Hematopoietic multipotent progenitor cell treated with erythropoietin and hydrocortisone succinate and interleukin-3 and kit ligand, for 15 days (in vitro differentiated cells): ENCODE measurements at regions not wholly inside any gene's neighbourhood (a gene's known extent, or its start where the extent isn't known, plus 50 kb on each side); places are given as distances from the start of the nearest gene placed in this dataset.
"Not testable (repeated sequence)": the region's sequence is repeated elsewhere in the genome, so short reads cannot be mapped to it uniquely, and the experiment has no call there.

Experiments used
- DNase-seq: peaks from one replicate; pipeline ENCODE4 v3.0.0-alpha.2; 2015; ENCODE audit warnings: low spot score

DNA sequence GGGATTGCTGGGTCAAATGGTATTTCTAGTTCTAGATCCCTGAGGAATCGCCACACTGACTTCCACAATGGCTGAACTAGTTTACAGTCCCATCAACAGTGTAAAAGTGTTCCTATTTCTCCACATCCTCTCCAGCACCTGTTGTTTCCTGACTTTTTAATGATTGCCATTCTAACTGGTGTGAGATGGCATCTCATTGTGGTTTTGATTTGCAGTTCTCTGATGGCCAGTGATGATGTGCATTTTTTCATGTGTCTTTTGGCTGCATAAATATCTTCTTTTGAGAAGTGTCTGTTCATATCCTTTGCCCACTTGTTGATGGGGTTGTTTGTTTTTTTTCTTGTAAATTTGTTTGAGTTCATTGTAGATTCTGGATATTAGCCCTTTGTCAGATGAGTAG lies 220.3 kb downstream of the NPR3 start:
- DNase-seq = not testable (repeated sequence)

GRCh38 chr5:32932241-32932935 lies 221.3 kb downstream of the NPR3 start:
- DNase-seq = no peak

- no peak for DNase-seq
Observed at GRCh38 chr5:32933692-32934091, 222.6 kb downstream of the NPR3 start.

GRCh38 chr5:32934529-32934928 lies 223.4 kb downstream of the NPR3 start:
- no peak for DNase-seq

GRCh38 chr5:32935283-32935682 lies 224.2 kb downstream of the NPR3 start:
- DNase-seq = no peak

DNA sequence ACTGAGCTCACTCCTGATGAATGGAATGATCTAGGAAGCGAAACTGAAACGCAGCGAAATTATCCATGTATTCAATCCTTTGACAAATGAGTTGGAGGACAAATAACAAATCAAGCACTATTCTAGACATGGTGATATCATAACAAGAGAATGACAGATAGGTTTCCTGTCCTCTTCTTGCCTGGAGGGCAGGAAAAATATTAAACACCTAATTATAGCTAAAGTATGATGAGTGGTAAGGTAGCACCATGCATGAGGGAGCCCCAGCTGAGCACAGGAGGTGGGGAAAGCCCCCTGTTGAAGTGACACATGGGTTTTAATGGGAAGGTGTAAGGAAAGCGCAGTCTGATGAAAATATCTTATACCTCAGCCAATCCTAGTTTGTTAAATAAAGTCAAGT lies 225.2 kb downstream of the NPR3 start:
- no peak for DNase-seq

DNA sequence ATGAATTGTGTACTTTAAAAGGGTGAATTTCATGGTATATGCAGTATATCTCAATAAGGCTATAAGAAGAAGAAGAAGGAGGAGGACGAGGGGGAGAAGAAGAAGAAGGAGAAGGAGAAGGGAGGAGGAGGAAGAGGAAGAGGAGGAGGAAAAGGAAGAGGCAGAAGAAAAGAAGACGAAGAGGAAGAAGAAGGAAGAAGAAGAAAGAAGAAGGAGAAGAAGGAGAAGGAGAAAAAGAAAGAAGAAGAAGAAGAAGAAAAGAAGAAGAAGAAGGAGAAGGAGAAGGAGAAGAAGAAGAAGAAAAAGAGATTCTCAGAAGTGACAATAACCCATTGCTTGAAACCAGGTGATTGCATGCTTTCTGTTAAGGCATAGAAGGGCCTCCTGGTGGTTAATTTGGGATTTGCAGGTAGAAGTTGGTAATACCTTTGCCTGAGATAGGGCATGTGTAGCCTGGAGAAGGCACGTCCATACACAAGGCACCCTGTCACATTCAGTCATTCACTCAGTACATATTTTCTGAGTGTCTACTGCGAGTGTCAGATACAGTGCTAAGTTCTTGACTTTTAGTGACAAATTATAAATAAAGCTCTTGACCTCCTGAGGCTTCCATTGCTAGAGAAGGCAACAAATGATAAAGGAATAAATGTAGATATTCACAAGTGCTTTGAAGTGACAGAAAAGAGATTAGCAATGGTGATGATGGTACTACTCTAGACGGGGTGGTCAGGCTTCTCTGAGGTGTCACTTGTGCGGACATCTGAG lies 231.3 kb downstream of the NPR3 start:
- DNase-seq = peak; percentile 17

- DNase-seq = no peak
Observed at GRCh38 chr5:32949286-32949970, 238.3 kb downstream of the NPR3 start.

GRCh38 chr5:32951003-32951402 lies 239.9 kb downstream of the NPR3 start:
- no peak for DNase-seq

DNA sequence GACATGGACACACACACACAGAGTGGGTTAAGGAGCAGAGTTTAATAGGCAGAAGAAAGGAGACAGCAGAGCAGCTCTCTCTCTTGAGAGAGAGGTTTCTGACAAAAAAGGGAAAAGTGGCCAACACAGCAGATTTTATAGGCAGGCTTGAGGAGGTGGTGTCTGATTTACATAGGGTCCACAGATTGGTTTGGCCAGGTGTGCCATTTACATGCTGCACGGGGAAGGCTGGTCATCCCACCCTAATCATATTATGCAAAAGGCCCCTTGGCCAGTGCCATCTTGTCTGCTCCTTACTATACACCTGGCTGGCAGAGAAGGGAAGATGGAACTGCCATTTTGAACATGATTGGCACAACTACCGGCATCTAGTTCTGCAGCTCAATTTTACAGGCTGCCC lies 240.8 kb downstream of the NPR3 start:
- no peak for DNase-seq

- DNase-seq = not testable (repeated sequence)
Observed at GRCh38 chr5:32952421-32952820, 241.3 kb downstream of the NPR3 start.

DNA sequence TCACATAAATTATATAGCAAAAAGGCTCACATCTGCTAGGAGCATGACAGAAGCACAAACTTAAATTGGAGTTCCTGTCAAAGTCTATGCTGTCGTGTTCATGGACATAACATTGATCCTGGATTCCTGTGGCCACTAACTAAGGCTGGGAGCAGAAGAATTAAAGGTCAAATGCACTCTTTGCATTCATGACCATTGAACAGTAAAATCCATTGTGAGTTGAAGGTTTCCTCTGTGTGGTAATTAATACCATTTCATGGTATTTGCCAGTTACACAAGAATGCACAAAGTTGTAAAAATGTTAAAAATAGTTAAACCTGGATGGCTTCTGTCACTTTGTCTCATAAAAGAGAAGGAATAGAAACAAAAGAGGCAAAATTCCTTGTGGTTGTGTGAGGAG lies 242.6 kb downstream of the NPR3 start:
- DNase-seq = no peak

DNA sequence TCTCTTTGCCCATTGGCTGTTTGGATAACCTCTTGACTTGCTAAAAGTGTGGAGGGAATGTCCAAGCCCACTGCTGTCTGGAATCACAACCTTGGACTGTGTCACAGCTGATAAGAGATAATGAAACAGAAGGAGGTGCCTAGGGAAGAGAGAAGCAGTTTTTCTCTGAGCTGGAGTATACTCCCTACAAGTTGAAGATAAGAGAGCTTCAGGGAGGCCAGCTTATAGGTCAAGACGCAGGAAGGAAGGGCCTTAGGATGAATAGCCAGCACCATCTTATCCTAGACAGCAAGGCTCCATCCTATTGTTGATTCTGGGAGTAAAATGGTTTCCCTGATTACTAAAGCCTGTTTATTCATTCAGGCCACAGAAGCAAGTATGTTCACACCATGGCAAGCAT lies 244.7 kb downstream of the NPR3 start:
- DNase-seq = no peak

GRCh38 chr5:32960340-32961058 lies 249.4 kb downstream of the NPR3 start:
- no peak for DNase-seq

DNA sequence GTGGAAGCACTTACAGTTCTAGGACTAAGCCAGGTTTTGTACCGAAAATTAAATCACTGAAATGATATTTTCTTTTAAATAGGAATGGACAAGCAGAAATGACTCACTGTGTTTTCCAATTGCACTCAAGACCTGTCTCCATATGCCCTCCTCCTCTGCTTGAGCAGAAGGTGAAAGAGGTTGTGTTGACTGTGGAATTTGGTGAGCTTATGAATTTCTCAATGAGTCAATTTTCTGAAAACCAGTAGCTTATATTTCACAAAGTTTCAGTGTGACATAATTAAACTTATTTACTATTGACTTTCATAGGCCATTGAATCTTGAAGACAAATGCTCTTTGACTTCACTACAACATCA lies 249.9 kb downstream of the NPR3 start:
- DNase-seq = no peak

GRCh38 chr5:32964261-32964660 lies 253.1 kb downstream of the NPR3 start:
- no peak for DNase-seq

DNA sequence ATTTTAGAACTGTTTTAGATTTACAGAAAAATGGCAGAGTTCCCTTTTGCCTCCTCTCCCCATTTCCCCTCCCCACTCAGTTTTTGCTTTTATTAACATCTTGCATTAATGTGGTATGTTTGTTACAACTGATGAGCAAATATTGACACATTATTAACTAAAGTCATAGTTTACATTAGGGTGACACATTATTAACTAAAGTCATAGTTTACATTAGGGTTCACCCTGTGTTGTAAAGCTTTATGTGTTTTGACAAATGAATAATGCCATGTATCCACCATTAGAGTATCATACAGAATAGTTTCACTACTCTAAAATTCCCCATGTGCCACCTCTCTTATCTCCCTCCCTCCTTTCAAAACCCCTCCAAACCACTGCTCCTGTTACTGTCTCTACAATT lies 262.5 kb downstream of the NPR3 start:
- DNase-seq = no peak

GRCh38 chr5:32975656-32976375 lies 264.7 kb downstream of the NPR3 start:
- no peak for DNase-seq

- DNase-seq = no peak
Observed at GRCh38 chr5:32981061-32981460, 269.9 kb downstream of the NPR3 start.

GRCh38 chr5:32984851-32985610 lies 273.9 kb downstream of the NPR3 start:
- no peak for DNase-seq

DNA sequence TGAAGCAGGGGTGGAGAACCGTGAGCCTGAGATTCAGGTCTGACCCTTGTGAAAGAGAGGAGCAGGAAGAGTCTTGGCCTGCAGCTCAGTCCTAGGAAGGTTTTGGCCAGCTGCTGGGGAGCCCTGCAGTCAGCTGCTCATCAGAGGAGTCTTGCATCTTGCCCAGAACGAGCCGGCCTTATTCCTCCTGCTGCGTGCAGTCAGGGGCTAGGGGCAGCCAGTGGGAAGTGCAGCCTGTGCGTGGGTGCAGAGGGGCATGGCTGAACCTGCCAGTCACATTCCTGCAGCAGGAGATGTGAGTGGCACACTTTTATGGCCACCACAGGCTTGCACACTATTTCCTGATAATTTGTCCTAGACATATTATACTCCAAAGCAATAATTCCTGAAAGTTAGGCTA lies 278.7 kb downstream of the NPR3 start:
- DNase-seq = no peak
